Bronchial epithelial cell (primary cell): ENCODE measurements at regions not wholly inside any gene's neighbourhood (a gene's known extent, or its start where the extent isn't known, plus 50 kb on each side); places are given as distances from the start of the nearest gene placed in this dataset.
A peak's percentile ranks its signal among the peaks of the same experiment; 100 is the strongest.
"Not testable (repeated sequence)": the region's sequence is repeated elsewhere in the genome, so short reads cannot be mapped to it uniquely, and the experiment has no call there.

Source experiments
- DNase-seq: peaks from one replicate; pipeline ENCODE4 v3.0.0-alpha.2; 2010; ENCODE audit warnings: low read depth
- FAIRE-seq: peaks from 2 replicates; lab custom pipeline; 2011; peaks lifted over from hg19 to GRCh38; lab: Jason Lieb, UNC
- H3K27me3 ChIP-seq: 2 replicates; pipeline ENCODE4 v1.5.1; 2011; ENCODE audit warnings: low read length; ENCODE audit not compliant: control insufficient read depth, insufficient read depth
- H3K36me3 ChIP-seq: 2 replicates; pipeline ENCODE4 v1.5.1; 2011; ENCODE audit warnings: low read length; ENCODE audit not compliant: control insufficient read depth, insufficient read depth
- H3K4me3 ChIP-seq: 2 replicates; pipeline ENCODE4 v1.5.1; 2011; ENCODE audit warnings: mild to moderate bottlenecking, low read depth, low read length, control low read depth
- CTCF ChIP-seq: IDR thresholded peaks from 2 replicates; pipeline ENCODE4 v1.5.1; 2011; ENCODE audit warnings: mild to moderate bottlenecking, moderate library complexity, low read length, control low read depth, inconsistent platforms; ENCODE audit not compliant: insufficient read depth, severe bottlenecking

- Histone ChIP-seq H3K36me3 (no peaks in the 10 kb centered on the region), H3K4me3 (no peak overlapping the region), H3K27me3 (no peaks in the 10 kb centered on the region)
- FAIRE-seq, result no peak
- no peak for DNase-seq
- no peak for TF ChIP-seq CTCF
These were observed 312.3 kb upstream of the NMUR2 start for GRCh38 chr5:152717393-152717792.

GRCh38 chr5:152723482-152723881 lies 318.4 kb upstream of the NMUR2 start:
- FAIRE-seq (no peak), DNase-seq (no peak)
- H3K36me3 ChIP-seq, result no peaks in the 10 kb centered on the region
- H3K4me3 ChIP-seq, result no peak overlapping the region
- no peak for TF ChIP-seq CTCF
- H3K27me3 ChIP-seq, result no peaks in the 10 kb centered on the region

- TF ChIP-seq CTCF, result no peak
- DNase-seq, result no peak
- no peaks in the 10 kb centered on the region for H3K27me3 ChIP-seq
- no peak for FAIRE-seq
- no peaks in the 10 kb centered on the region for H3K36me3 ChIP-seq
- H3K4me3 ChIP-seq, result no peak overlapping the region
These were observed 325.1 kb upstream of the NMUR2 start for GRCh38 chr5:152730176-152730575.

GRCh38 chr5:152736906-152737305 lies 331.8 kb upstream of the NMUR2 start:
- no peak for TF ChIP-seq CTCF
- DNase-seq (peak; percentile 8), FAIRE-seq (no peak)
- no peaks in the 10 kb centered on the region for H3K36me3 ChIP-seq
- no peak overlapping the region for H3K4me3 ChIP-seq
- no peaks in the 10 kb centered on the region for H3K27me3 ChIP-seq

GRCh38 chr5:152739916-152740315 lies 334.8 kb upstream of the NMUR2 start:
- H3K27me3 ChIP-seq, result no peaks in the 10 kb centered on the region
- FAIRE-seq, result no peak
- no peak for DNase-seq

GRCh38 chr5:152741126-152741525 lies 336.0 kb upstream of the NMUR2 start:
- not testable (repeated sequence) for DNase-seq, FAIRE-seq

More at GRCh38 chr5:152739916-152740315, 334.8 kb upstream of the NMUR2 start:
- no peak overlapping the region for H3K4me3 ChIP-seq
- TF ChIP-seq CTCF, result no peak
- no peaks in the 10 kb centered on the region for H3K36me3 ChIP-seq

GRCh38 chr5:152787709-152788217 lies 382.7 kb upstream of the NMUR2 start:
- not testable (repeated sequence) for H3K27me3 ChIP-seq, H3K36me3 ChIP-seq, DNase-seq, FAIRE-seq, H3K4me3 ChIP-seq

More at GRCh38 chr5:152741126-152741525, 336.0 kb upstream of the NMUR2 start:
- H3K4me3 ChIP-seq, H3K27me3 ChIP-seq, H3K36me3 ChIP-seq: not testable (repeated sequence)
